Stimulated activated CD8-positive, alpha-beta memory T cell treated with anti-CD3 and anti-CD28 coated beads, Interleukin-4, amount 100 ng/mL, for 24 hours (primary cell): ENCODE measurements at regions not wholly inside any gene's neighbourhood (a gene's known extent, or its start where the extent isn't known, plus 50 kb on each side); places are given as distances from the start of the nearest gene placed in this dataset.

Source experiments
- DNase-seq: peaks from one replicate; pipeline ENCODE4 v3.0.0-alpha.2; 2020; ENCODE audit warnings: low read depth

- no peak for DNase-seq
These were observed 133.8 kb upstream of the PKDCC start for GRCh38 chr2:41913921-41914609.

GRCh38 chr2:41914936-41915335 lies 132.9 kb upstream of the PKDCC start:
- DNase-seq = no peak

GRCh38 chr2:41916177-41916576 lies 131.6 kb upstream of the PKDCC start:
- DNase-seq = no peak

- no peak for DNase-seq
These were observed 130.2 kb upstream of the PKDCC start for GRCh38 chr2:41917587-41917986.

GRCh38 chr2:41919135-41919534 lies 128.7 kb upstream of the PKDCC start:
- no peak for DNase-seq

- DNase-seq = no peak
These were observed 127.6 kb upstream of the PKDCC start for GRCh38 chr2:41920181-41920580.

GRCh38 chr2:41920812-41921211 lies 127.0 kb upstream of the PKDCC start:
- DNase-seq = no peak

GRCh38 chr2:41922177-41922576 lies 125.6 kb upstream of the PKDCC start:
- no peak for DNase-seq

GRCh38 chr2:41923156-41923786 lies 124.5 kb upstream of the PKDCC start:
- DNase-seq = no peak

- no peak for DNase-seq
These were observed 123.8 kb upstream of the PKDCC start for GRCh38 chr2:41924024-41924423.

GRCh38 chr2:41924709-41925408 lies 123.0 kb upstream of the PKDCC start:
- no peak for DNase-seq

GRCh38 chr2:41925712-41926111 lies 122.1 kb upstream of the PKDCC start:
- DNase-seq = no peak

GRCh38 chr2:41926614-41927580 lies 120.9 kb upstream of the PKDCC start:
- DNase-seq = no peak

GRCh38 chr2:41927581-41928264 lies 120.1 kb upstream of the PKDCC start:
- DNase-seq = no peak

GRCh38 chr2:41928526-41928925 lies 119.3 kb upstream of the PKDCC start:
- no peak for DNase-seq

- no peak for DNase-seq
These were observed 116.8 kb upstream of the PKDCC start for GRCh38 chr2:41930807-41931566.

GRCh38 chr2:41932241-41933045 lies 115.4 kb upstream of the PKDCC start:
- no peak for DNase-seq

GRCh38 chr2:41933046-41933420 lies 114.8 kb upstream of the PKDCC start:
- DNase-seq = no peak

GRCh38 chr2:41933585-41934320 lies 114.1 kb upstream of the PKDCC start:
- DNase-seq = no peak
